HepG2 (cell line): ENCODE measurements at regions not wholly inside any gene's neighbourhood (a gene's known extent, or its start where the extent isn't known, plus 50 kb on each side); places are given as distances from the start of the nearest gene placed in this dataset.

Source experiments
- ATF2 ChIP-seq: sonication (generic); formaldehyde crosslinking; IDR thresholded peaks from 2 replicates; pipeline ENCODE4 v1.4.0; 2020; ENCODE audit warnings: missing genetic modification reagents
- CTCF ChIP-seq: sonication (generic); formaldehyde crosslinking; IDR thresholded peaks from 2 replicates; pipeline ENCODE4 v1.5.0; 2020; ENCODE audit warnings: mild to moderate bottlenecking, missing genetic modification reagents, moderate library complexity
- ELF3 ChIP-seq: IDR thresholded peaks from 2 replicates; pipeline ENCODE4 v1.6.1; 2016; ENCODE audit warnings: missing genetic modification reagents, missing compliant biosample characterization
- EP300 ChIP-seq, 3 experiments: sonication (generic) in 1 of 3; formaldehyde crosslinking in 1 of 3; IDR thresholded peaks; 2 replicates each; pipeline versions ENCODE4 v1.5.1 to v1.6.1; 2011 to 2020; ENCODE audit warnings: low read depth in 2 of 3, low read length in 2 of 3, borderline replicate concordance in 1 of 3, improper control_type of control experiment in 1 of 3, mild to moderate bottlenecking in 1 of 3, missing genetic modification reagents in 1 of 3, moderate library complexity in 1 of 3
- EZH2 ChIP-seq: conservative IDR thresholded peaks from 2 replicates; pipeline ENCODE4 v1.6.1; 2012; ENCODE audit warnings: mild to moderate bottlenecking, low read depth, low read length, moderate library complexity
- MAX ChIP-seq: IDR thresholded peaks from 2 replicates; pipeline ENCODE4 v1.6.1; 2012; ENCODE audit warnings: inconsistent platforms
- MEIS2 ChIP-seq: sonication (generic); formaldehyde crosslinking; IDR thresholded peaks from 2 replicates; pipeline ENCODE4 v1.9.0; 2021; ENCODE audit warnings: mild to moderate bottlenecking, missing genetic modification reagents
- MLX ChIP-seq: IDR thresholded peaks from 2 replicates; pipeline ENCODE4 v1.6.1; 2016
- REST ChIP-seq, 2 experiments: IDR thresholded peaks; 2 replicates each; pipeline ENCODE4 v1.6.1; 2011 to 2012; ENCODE audit warnings: low read length in 2 of 2, borderline replicate concordance in 1 of 2, low read depth in 1 of 2, mild to moderate bottlenecking in 1 of 2, moderate library complexity in 1 of 2
- ZNF660 ChIP-seq: sonication (generic); formaldehyde crosslinking; IDR thresholded peaks from 2 replicates; pipeline ENCODE4 v1.5.1; 2020; ENCODE audit warnings: mild to moderate bottlenecking, low read depth, missing genetic modification reagents, borderline replicate concordance
- ZSCAN30 ChIP-seq: sonication (generic); formaldehyde crosslinking; IDR thresholded peaks from 2 replicates; pipeline ENCODE4 v1.5.0; 2020; ENCODE audit warnings: mild to moderate bottlenecking, missing genetic modification reagents

GRCh38 chr3:111473550-111473949, 68.4 kb upstream of the CD96 start:
- TF ChIP-seq MEIS2 (CRISPR knock-in tag) = no peak
- TF ChIP-seq REST (IDR thresholded peaks at IDR 0.05; ENCODE audit: borderline replicate concordance in 1 of 2, low read depth in 1 of 2, low read length in 2 of 2) = no peak
- TF ChIP-seq EZH2 = no peak
- no peak for TF ChIP-seq CTCF
- no peak for TF ChIP-seq EP300 (IDR thresholded peaks at IDR 0.05; ENCODE audit: low read depth in 2 of 2, low read length in 2 of 2)
- TF ChIP-seq EP300 (CRISPR knock-in tag; IDR thresholded peaks at IDR 0.05; ENCODE audit: borderline replicate concordance) = no peak
- TF ChIP-seq ZNF660 = no peak
- TF ChIP-seq MAX = no peak
- TF ChIP-seq MLX (CRISPR knock-in tag) = no peak
- TF ChIP-seq ELF3 (CRISPR knock-in tag) = no peak
- TF ChIP-seq ATF2 = no peak
- no peak for TF ChIP-seq ZSCAN30 (CRISPR knock-in tag)
